ENCODE measurements at regions not wholly inside any gene's neighbourhood (a gene's known extent, or its start where the extent isn't known, plus 50 kb on each side); places are given as distances from the start of the nearest gene placed in this dataset.

DNA sequence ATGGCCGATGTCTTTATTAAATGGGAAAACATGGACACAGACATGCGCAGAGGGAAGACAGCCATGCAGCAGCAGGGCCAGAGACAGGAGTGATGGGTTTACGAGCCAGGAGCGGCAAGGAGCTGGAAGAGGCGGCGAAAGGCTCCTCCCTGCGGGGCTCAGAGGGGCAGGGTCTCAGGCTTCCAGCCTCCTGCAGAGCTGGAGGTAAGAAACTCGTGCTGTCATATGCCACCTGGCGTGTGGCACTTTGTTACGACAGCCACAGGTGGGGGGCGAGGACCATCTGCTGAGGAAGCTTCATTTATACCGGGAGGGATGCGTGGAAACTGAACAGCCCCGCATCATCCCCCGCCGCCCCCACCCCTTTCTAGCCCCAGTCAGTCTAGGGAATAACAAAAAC, 52.0 kb upstream of the SPACA7 start:
- CTCF ChIA-PET, result no interaction called here
- H3F3A ChIP-seq (ENCODE audit: insufficient read depth, low read depth), result no peaks in the 10 kb centered on the region
- intact Hi-C loops (cut with micrococcal nuclease; ENCODE audit: unreplicated experiment), result no loop called here
- no peak for TF ChIP-seq EZH2 (IDR thresholded peaks at IDR 0.05; ENCODE audit: low read depth)
- TF ChIP-seq, protein P1, sequence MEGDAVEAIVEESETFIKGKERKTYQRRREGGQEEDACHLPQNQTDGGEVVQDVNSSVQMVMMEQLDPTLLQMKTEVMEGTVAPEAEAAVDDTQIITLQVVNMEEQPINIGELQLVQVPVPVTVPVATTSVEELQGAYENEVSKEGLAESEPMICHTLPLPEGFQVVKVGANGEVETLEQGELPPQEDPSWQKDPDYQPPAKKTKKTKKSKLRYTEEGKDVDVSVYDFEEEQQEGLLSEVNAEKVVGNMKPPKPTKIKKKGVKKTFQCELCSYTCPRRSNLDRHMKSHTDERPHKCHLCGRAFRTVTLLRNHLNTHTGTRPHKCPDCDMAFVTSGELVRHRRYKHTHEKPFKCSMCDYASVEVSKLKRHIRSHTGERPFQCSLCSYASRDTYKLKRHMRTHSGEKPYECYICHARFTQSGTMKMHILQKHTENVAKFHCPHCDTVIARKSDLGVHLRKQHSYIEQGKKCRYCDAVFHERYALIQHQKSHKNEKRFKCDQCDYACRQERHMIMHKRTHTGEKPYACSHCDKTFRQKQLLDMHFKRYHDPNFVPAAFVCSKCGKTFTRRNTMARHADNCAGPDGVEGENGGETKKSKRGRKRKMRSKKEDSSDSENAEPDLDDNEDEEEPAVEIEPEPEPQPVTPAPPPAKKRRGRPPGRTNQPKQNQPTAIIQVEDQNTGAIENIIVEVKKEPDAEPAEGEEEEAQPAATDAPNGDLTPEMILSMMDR (conservative IDR thresholded peaks at IDR 0.05), result no peak
- POLR2A ChIA-PET (ENCODE audit: unreplicated experiment), result interaction anchor here (0.6 kb wide), 1 partner anchor 1166 kb away, joined by 3 read pairs; no protein-coding TSS in a partner anchor
- H3K9me2 ChIP-seq (ENCODE audit: insufficient read depth), result no peaks in the 10 kb centered on the region
- H3K4me2 ChIP-seq, result no peak overlapping the region
- no peaks in the 10 kb centered on the region for H3K4me1 ChIP-seq (replicated peaks; ENCODE audit: insufficient read depth)
- peaks cover 95% of the 10 kb centered on the region for H3K27me3 ChIP-seq (ENCODE audit: insufficient read depth, low read depth)
- H4K20me1 ChIP-seq (ENCODE audit: insufficient read depth), result no peaks in the 10 kb centered on the region
- no TSS peak for BruUV-seq (replicated peaks)
- H3K36me3 ChIP-seq (ENCODE audit: low read depth), result no peaks in the 10 kb centered on the region
- no peaks in the 10 kb centered on the region for H3K9me3 ChIP-seq (ENCODE audit: insufficient read depth, low read depth)
- H3K79me2 ChIP-seq (ENCODE audit: low read depth), result no peaks in the 10 kb centered on the region
- no peak overlapping the region for H2AFZ ChIP-seq
- no peak overlapping the region for H3K4me3 ChIP-seq
- no peak for DNase-seq
- no peak overlapping the region for H3K27ac ChIP-seq

DNA sequence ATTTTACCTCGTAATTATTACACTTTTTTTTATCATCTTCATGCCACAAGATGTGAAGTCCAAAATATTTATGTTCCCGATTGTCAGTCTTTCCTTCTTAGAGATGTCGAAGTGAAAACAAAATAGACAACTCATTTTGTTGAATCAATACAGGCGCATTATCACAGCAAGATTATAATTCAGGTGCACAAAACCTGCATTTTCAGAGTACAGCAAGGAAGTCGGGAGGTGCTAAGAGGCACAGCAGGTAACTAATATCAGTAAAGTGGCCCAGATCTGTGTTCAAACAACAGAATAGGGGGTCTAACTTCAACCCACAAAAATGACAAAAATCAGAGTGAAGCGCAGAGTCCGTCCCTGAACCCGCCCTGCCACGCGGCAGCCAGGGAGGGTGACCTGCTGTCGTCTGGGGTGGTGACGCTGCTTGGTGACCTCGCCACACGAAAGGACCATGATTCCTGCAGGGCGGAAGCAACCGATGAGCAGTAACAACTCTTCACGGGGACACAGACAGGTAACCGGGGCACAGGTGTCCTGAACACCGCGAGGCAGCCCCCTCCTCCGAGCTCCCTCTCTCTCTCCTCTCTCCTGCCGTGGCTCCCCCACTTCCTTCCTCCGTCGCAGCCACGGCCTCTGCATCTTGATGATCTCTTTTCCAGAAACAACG, 50.9 kb upstream of the SPACA7 start:
- no peak overlapping the region for H3K4me2 ChIP-seq
- H3K9me2 ChIP-seq (ENCODE audit: insufficient read depth), result no peaks in the 10 kb centered on the region
- DNase-seq, result no peak
- ChIA-PET CTCF (no interaction called here), POLR2A (ENCODE audit: unreplicated experiment) (no interaction called here)
- H3K4me1 ChIP-seq (replicated peaks; ENCODE audit: insufficient read depth), result no peaks in the 10 kb centered on the region
- TF ChIP-seq EZH2 (IDR thresholded peaks at IDR 0.05; ENCODE audit: low read depth), result 0 out of 2 replicates have a peak, but pooled peaks have one; percentile 70
- TF ChIP-seq, protein P1 (conservative IDR thresholded peaks at IDR 0.05), result no peak
- peaks cover 94% of the 10 kb centered on the region for H3K27me3 ChIP-seq (ENCODE audit: insufficient read depth, low read depth)
- H3K4me3 ChIP-seq, result no peak overlapping the region
- no peaks in the 10 kb centered on the region for H4K20me1 ChIP-seq (ENCODE audit: insufficient read depth)
- no peak overlapping the region for H2AFZ ChIP-seq
- H3F3A ChIP-seq (ENCODE audit: insufficient read depth, low read depth), result no peaks in the 10 kb centered on the region
- no TSS peak for BruUV-seq (replicated peaks)
- no peaks in the 10 kb centered on the region for H3K9me3 ChIP-seq (ENCODE audit: insufficient read depth, low read depth)
- H3K79me2 ChIP-seq (ENCODE audit: low read depth), result no peaks in the 10 kb centered on the region
- no peaks in the 10 kb centered on the region for H3K36me3 ChIP-seq (ENCODE audit: low read depth)
- intact Hi-C loops (cut with micrococcal nuclease; ENCODE audit: unreplicated experiment), result no loop called here
- H3K27ac ChIP-seq, result no peak overlapping the region

DNA sequence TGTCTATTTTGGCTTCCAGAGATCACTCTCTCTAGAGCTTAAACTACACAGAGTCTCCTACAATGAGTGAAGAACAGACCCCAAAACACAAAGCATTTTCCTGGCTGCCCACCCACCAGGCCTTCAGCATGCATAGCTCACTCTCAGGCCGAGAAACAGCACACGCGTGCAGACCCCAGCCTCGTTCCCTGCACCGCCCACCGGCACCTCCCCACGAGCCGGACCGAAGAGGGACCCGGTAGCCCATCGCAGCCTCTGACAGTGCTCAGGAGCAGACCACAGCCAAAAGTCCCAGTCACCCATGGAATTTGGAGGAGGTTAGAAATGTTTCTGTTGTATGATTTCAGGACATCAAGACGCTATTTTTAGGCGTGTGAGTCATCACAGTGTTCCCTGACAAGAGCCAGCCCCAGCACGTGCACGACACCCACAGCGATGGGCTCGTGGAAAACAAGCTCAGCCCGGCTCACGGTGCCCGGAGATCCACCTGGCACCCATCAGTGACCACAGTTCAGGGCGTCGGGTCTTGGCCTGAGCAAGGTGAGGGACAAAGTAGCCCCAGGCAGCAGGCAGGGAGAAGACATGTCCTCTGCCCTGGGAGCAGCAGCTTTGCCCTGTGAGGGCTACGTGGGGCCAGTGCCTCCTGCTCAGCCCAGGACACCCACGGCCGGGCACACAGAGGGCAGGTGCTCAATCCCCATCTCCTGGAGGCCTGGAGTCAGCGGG, 50.1 kb upstream of the SPACA7 start:
- Histone ChIP-seq H3K9me3 (ENCODE audit: insufficient read depth, low read depth) (no peaks in the 10 kb centered on the region), H3F3A (ENCODE audit: insufficient read depth, low read depth) (no peaks in the 10 kb centered on the region), H3K9me2 (ENCODE audit: insufficient read depth) (no peaks in the 10 kb centered on the region), H2AFZ (no peak overlapping the region), H3K79me2 (ENCODE audit: low read depth) (no peaks in the 10 kb centered on the region), H3K4me2 (no peak overlapping the region), H3K27ac (no peak overlapping the region), H3K36me3 (ENCODE audit: low read depth) (no peaks in the 10 kb centered on the region), H3K4me3 (no peak overlapping the region), H3K27me3 (ENCODE audit: insufficient read depth, low read depth) (peaks cover 93% of the 10 kb centered on the region), H4K20me1 (ENCODE audit: insufficient read depth) (no peaks in the 10 kb centered on the region), H3K4me1 (replicated peaks; ENCODE audit: insufficient read depth) (no peaks in the 10 kb centered on the region)
- no TSS peak for BruUV-seq (replicated peaks)
- no peak for TF ChIP-seq EZH2 (IDR thresholded peaks at IDR 0.05; ENCODE audit: low read depth)
- TF ChIP-seq, protein P1 (conservative IDR thresholded peaks at IDR 0.05), result no peak
- DNase-seq, result no peak
- CTCF ChIA-PET, result no interaction called here
- intact Hi-C loops (cut with micrococcal nuclease; ENCODE audit: unreplicated experiment), result no loop called here
- POLR2A ChIA-PET (ENCODE audit: unreplicated experiment), result no interaction called here

Data from PC-9 (cell line).